ENCODE measurements at regions not wholly inside any gene's neighbourhood (a gene's known extent, or its start where the extent isn't known, plus 50 kb on each side); places are given as distances from the start of the nearest gene placed in this dataset.

DNA sequence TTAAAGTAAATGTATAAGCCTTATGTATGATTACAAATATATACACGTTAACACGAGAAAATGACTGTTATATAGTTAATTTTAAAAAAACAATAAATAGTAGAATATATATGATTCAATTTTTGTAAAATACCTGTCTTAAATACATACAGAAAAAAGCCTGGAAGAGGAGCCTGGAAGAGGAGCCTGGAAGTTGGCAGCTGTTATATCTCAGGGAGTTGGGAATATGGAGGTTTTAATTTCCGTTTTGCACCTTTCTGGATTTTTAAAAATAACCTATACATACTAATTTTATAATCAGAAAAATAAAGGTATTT, 111.6 kb downstream of the WT1 start:
- no peak for ATAC-seq
- Histone ChIP-seq H3K4me3 (no peak overlapping the region), H3K27ac (no peak overlapping the region), H3K4me1 (no peaks in the 10 kb centered on the region), H3K27me3 (peaks cover 0 to 44% (median 19%) of the 10 kb centered on the region in 7 donors), H3K9me3 (peaks cover 0 to 5% (median 0%) of the 10 kb centered on the region in 11 donors), H3K36me3 (no peaks in the 10 kb centered on the region)
- no peak for DNase-seq
- intact Hi-C loops (cut with DNase I), result loop anchor here in 9 of 10 donors (2.0 to 10.0 kb wide), 7 partner anchors 71 to 474 kb away; partner anchors contain the start of gene CCDC73 (in 5 of the 9)
- WGBS, 2 donors, result 18 to 22% methylated on average over 3 of the region's 3 CpGs
- TF ChIP-seq, protein P1, sequence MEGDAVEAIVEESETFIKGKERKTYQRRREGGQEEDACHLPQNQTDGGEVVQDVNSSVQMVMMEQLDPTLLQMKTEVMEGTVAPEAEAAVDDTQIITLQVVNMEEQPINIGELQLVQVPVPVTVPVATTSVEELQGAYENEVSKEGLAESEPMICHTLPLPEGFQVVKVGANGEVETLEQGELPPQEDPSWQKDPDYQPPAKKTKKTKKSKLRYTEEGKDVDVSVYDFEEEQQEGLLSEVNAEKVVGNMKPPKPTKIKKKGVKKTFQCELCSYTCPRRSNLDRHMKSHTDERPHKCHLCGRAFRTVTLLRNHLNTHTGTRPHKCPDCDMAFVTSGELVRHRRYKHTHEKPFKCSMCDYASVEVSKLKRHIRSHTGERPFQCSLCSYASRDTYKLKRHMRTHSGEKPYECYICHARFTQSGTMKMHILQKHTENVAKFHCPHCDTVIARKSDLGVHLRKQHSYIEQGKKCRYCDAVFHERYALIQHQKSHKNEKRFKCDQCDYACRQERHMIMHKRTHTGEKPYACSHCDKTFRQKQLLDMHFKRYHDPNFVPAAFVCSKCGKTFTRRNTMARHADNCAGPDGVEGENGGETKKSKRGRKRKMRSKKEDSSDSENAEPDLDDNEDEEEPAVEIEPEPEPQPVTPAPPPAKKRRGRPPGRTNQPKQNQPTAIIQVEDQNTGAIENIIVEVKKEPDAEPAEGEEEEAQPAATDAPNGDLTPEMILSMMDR (IDR thresholded peaks at IDR 0.05), result no peak

DNA sequence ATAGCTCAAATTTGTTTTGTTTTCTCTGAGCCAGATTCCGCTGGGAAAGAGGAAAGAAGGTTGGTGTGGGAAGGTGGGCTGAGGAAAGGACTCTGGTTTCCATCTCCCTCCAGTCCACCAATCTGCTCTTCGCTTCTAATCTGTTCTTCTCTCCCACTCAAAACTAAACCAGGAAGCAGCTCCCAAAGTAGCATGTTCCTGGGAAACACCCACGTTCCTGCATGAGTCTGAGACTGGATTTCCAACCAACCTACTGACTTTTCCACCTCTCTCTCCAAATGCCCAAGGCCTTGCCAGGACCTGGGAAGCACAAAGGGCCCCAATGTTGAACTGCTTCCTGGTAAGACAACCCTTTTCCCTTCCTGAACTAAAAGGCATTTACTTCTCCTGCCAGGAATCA, 110.2 kb downstream of the WT1 start:
- Histone ChIP-seq H3K4me1 (no peaks in the 10 kb centered on the region), H3K4me3 (no peak overlapping the region), H3K9me3 (peaks cover 0 to 5% (median 0%) of the 10 kb centered on the region in 11 donors), H3K27me3 (peaks cover 0 to 33% (median 20%) of the 10 kb centered on the region in 7 donors), H3K36me3 (no peaks in the 10 kb centered on the region), H3K27ac (no peak overlapping the region)
- WGBS, 2 donors, result 36 to 48% methylated on average over 3 of the region's 3 CpGs
- no peak for ATAC-seq
- intact Hi-C loops (cut with DNase I), result loop anchor here in 7 of 10 donors (2.0 to 10.0 kb wide), 7 partner anchors 70 to 470 kb away; partner anchors contain the start of gene CCDC73 (in 3 of the 7)
- no peak for DNase-seq
- TF ChIP-seq, protein P1 (IDR thresholded peaks at IDR 0.05), result no peak

DNA sequence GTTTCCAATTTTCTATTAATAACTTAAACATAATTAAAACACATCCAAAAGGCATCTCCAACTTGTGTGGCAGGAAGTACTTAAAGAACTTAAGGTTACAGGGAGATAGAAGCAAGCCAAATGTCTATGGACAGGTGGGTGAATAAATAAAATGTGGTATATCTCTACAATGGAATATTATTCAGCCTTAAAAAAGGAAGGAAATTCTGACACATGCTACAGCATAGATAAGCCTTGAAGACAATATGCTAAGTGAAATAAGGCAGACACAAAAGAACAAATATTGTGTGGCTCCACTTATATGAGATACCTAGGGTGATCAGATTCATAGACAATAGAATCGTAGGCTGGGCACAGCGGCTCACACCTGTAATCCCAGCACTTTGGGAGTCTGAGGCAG, 109.6 kb downstream of the WT1 start:
- ATAC-seq, result no peak

DNA sequence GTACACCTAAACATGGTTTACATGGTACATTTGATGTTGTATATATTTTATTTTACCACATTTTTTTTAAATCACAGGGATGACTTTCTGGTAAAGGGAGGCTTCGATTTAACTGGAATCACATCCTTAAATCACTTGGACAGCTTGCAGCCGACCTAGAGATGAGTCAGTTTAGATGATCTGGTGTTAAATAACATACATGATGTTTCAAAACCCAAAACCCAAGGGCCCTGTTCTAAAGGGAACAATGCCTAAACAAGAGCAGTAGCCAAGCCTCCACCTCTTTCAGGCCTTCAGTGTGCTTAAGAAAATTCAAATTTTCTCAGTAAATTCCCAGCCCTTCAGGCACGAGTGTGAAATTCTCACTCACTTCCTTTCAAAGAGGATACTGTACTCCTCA, 108.8 kb downstream of the WT1 start:
- TF ChIP-seq, protein P1 (IDR thresholded peaks at IDR 0.05), result no peak
- ATAC-seq, result no peak
- Histone ChIP-seq H3K9me3 (peaks cover 0 to 5% (median 0%) of the 10 kb centered on the region in 11 donors), H3K27ac (no peak overlapping the region), H3K27me3 (peaks cover 0 to 28% (median 14%) of the 10 kb centered on the region in 7 donors), H3K36me3 (no peaks in the 10 kb centered on the region), H3K4me1 (no peaks in the 10 kb centered on the region), H3K4me3 (no peak overlapping the region)
- WGBS, 2 donors, result 80 to 88% methylated on average over 3 of the region's 3 CpGs
- intact Hi-C loops (cut with DNase I), result loop anchor here in 7 of 10 donors (2.0 to 10.0 kb wide), 7 partner anchors 68 to 468 kb away; partner anchors contain the start of gene CCDC73 (in 3 of the 7)
- no peak for DNase-seq

More for the DNA sequence above, 109.6 kb downstream of the WT1 start:
- peaks cover 0 to 5% (median 0%) of the 10 kb centered on the region in 11 donors for H3K9me3 ChIP-seq
- peaks cover 0 to 32% (median 18%) of the 10 kb centered on the region in 7 donors for H3K27me3 ChIP-seq
- no peak overlapping the region for H3K4me3 ChIP-seq
- DNase-seq, result no peak
- H3K36me3 ChIP-seq, result no peaks in the 10 kb centered on the region
- intact Hi-C loops (cut with DNase I), result loop anchor here in 8 of 10 donors (2.0 to 10.0 kb wide), 7 partner anchors 69 to 469 kb away; partner anchors contain the start of gene CCDC73 (in 3 of the 8)
- TF ChIP-seq, protein P1 (IDR thresholded peaks at IDR 0.05), result no peak
- no peak overlapping the region for H3K27ac ChIP-seq
- WGBS, 2 donors, result 93 to 97% methylated on average over 2 of the region's 2 CpGs
- H3K4me1 ChIP-seq, result no peaks in the 10 kb centered on the region

Data from heart right ventricle (tissue), 16 donors.